Stomach (tissue), 8 donors: ENCODE measurements at regions not wholly inside any gene's neighbourhood (a gene's known extent, or its start where the extent isn't known, plus 50 kb on each side); places are given as distances from the start of the nearest gene placed in this dataset.
A peak's percentile ranks its signal among the peaks of the same experiment; 100 is the strongest.

Experiments used
- DNase-seq, 2 donors: peaks; one replicate each; pipeline versions ENCODE4 v3.0.0 to v3.0.0-alpha.2; 2013 to 2019
- H3K27ac ChIP-seq, 5 donors: fragments of 200-600 bp in 4 of 5; sonication (generic) in 4 of 5; one replicate each; pipeline ENCODE4 v1.5.1; 2013 to 2019; ENCODE audit warnings: mild to moderate bottlenecking in 1 of 5, moderate library complexity in 1 of 5
- H3K27me3 ChIP-seq, 3 donors: fragments of 200-600 bp; sonication (generic); one replicate each; pipeline ENCODE4 v1.5.1; 2017 to 2019; ENCODE audit warnings: mixed run types in 1 of 3
- H3K36me3 ChIP-seq, 4 donors: fragments of 200-600 bp; sonication (generic); 1 replicate in 3 of 4; 2 replicates in 1 of 4; pipeline ENCODE4 v1.5.1; 2016 to 2019
- H3K4me1 ChIP-seq, 4 donors: fragments of 200-600 bp; sonication (generic); one replicate each; pipeline ENCODE4 v1.5.1; 2016 to 2019
- H3K4me3 ChIP-seq, 4 donors: fragments of 200-600 bp; sonication (generic) in 3 of 4; one replicate each; pipeline ENCODE4 v1.5.1; 2016 to 2019; ENCODE audit warnings: mild to moderate bottlenecking in 1 of 4
- H3K9me3 ChIP-seq, 4 donors: fragments of 200-600 bp; sonication (generic); one replicate each; pipeline ENCODE4 v1.5.1; 2016 to 2019
- CTCF ChIP-seq, 7 experiments: fragments of 450-650 bp in 4 of 7; fragments of 200-600 bp in 3 of 7; sonication (generic) in 3 of 7; IDR thresholded peaks; one replicate each; pipeline ENCODE4 v1.5.1; 2016 to 2019; ENCODE audit warnings: antibody characterized with exemption in 7 of 7, control low read depth in 2 of 7, mild to moderate bottlenecking in 1 of 7
- EP300 ChIP-seq: sonication (generic); formaldehyde crosslinking; IDR thresholded peaks from one replicate; pipeline ENCODE4 v1.6.1; 2017; ENCODE audit warnings: antibody characterized with exemption
- POLR2A ChIP-seq, 4 donors: fragments of 450-650 bp; IDR thresholded peaks; one replicate each; pipeline ENCODE4 v1.6.1; 2016; ENCODE audit warnings: antibody characterized with exemption in 4 of 4, control low read depth in 2 of 4, mild to moderate bottlenecking in 1 of 4, moderate library complexity in 1 of 4
- POLR2AphosphoS5 ChIP-seq, 3 donors: sonication (generic); formaldehyde crosslinking; IDR thresholded peaks; one replicate each; pipeline ENCODE4 v1.6.1; 2016; ENCODE audit warnings: antibody characterized with exemption in 3 of 3
- WGBS, 5 donors: extraction: QIAGEN DNeasy Blood & Tissue Kit in 3 of 5; methylation state at CpG; one replicate each; pipeline versions ENCODE4 v1.1.5 to v1.1.7; 2013 to 2018; 5-methylcytosine and 5-hydroxymethylcytosine counted together
- intact Hi-C: fragments of 100-400 bp; cut with DNase I; formaldehyde crosslinking; loops from one replicate; pipeline ENCODE4 v1.15.1; 2023; ENCODE audit warnings: low total_unique reads
- donor health status: healthy with polysubstance abuse.
- donor health status: Bipolar disorder and iron deficiency.
- donor health status: healthy.

- Histone ChIP-seq H3K4me3 (no peak overlapping the region), H3K27me3 (no peaks in the 10 kb centered on the region), H3K9me3 (no peaks in the 10 kb centered on the region), H3K27ac (no peak overlapping the region), H3K4me1 (peaks cover 0 to 5% (median 0%) of the 10 kb centered on the region in 4 donors), H3K36me3 (no peaks in the 10 kb centered on the region)
- intact Hi-C loops, result no loop called here
- WGBS, 5 donors, result 68 to 100% (median 93%) methylated on average over 2 of the region's 2 CpGs
- no peak for DNase-seq
- TF ChIP-seq POLR2AphosphoS5 (IDR thresholded peaks at IDR 0.05) (no peak), CTCF (IDR thresholded peaks at IDR 0.05) (no peak), POLR2A (IDR thresholded peaks at IDR 0.05) (no peak), EP300 (no peak)
Measured at GRCh38 chr17:14935845-14936485, 329.2 kb downstream of the PMP22 start.

GRCh38 chr17:14935139-14935841 lies 329.8 kb downstream of the PMP22 start:
- peaks cover 0 to 5% (median 0%) of the 10 kb centered on the region in 4 donors for H3K4me1 ChIP-seq
- H3K36me3 ChIP-seq, result no peaks in the 10 kb centered on the region
- no peaks in the 10 kb centered on the region for H3K9me3 ChIP-seq
- no peak for TF ChIP-seq POLR2AphosphoS5 (IDR thresholded peaks at IDR 0.05)
- no peak for TF ChIP-seq EP300
- TF ChIP-seq CTCF (IDR thresholded peaks at IDR 0.05), result no peak
- H3K27ac ChIP-seq, result no peak overlapping the region
- H3K4me3 ChIP-seq, result no peak overlapping the region
- H3K27me3 ChIP-seq, result no peaks in the 10 kb centered on the region
- DNase-seq, result no peak
- intact Hi-C loops, result no loop called here
- WGBS, 5 donors, result 87 to 92% (median 90%) methylated on average over 7 of the region's 7 CpGs

GRCh38 chr17:14933676-14934075 lies 331.4 kb downstream of the PMP22 start:
- no peaks in the 10 kb centered on the region for H3K9me3 ChIP-seq
- no peak overlapping the region for H3K27ac ChIP-seq
- WGBS, 5 donors, result 80 to 92% (median 87%) methylated on average over 4 of the region's 4 CpGs
- H3K4me3 ChIP-seq, result no peak overlapping the region
- no peaks in the 10 kb centered on the region for H3K36me3 ChIP-seq
- no peaks in the 10 kb centered on the region for H3K4me1 ChIP-seq
- TF ChIP-seq CTCF (IDR thresholded peaks at IDR 0.05) (no peak), POLR2A (IDR thresholded peaks at IDR 0.05) (no peak), EP300 (no peak), POLR2AphosphoS5 (IDR thresholded peaks at IDR 0.05) (no peak)
- intact Hi-C loops, result no loop called here
- peaks cover 0 to 8% (median 0%) of the 10 kb centered on the region in 3 donors for H3K27me3 ChIP-seq
- DNase-seq, result no peak

GRCh38 chr17:14926526-14927122 lies 338.5 kb downstream of the PMP22 start:
- H3K36me3 ChIP-seq, result no peaks in the 10 kb centered on the region
- no peaks in the 10 kb centered on the region for H3K9me3 ChIP-seq
- DNase-seq, result peak; percentile 42 to 87
- H3K27ac ChIP-seq, result no peak overlapping the region
- TF ChIP-seq POLR2A (IDR thresholded peaks at IDR 0.05) (no peak), CTCF (IDR thresholded peaks at IDR 0.05) (peak in 5 of 7 experiments; percentile 24 to 69 (median 55)), EP300 (no peak), POLR2AphosphoS5 (IDR thresholded peaks at IDR 0.05) (no peak)
- 14 to 15% (median 15%) methylated on average over 7 of the region's 7 CpGs for WGBS, 5 donors
- H3K4me1 ChIP-seq, result peaks cover 0 to 7% (median 0%) of the 10 kb centered on the region in 4 donors
- intact Hi-C loops, result no loop called here
- H3K27me3 ChIP-seq, result peaks cover 0 to 19% (median 0%) of the 10 kb centered on the region in 3 donors
- H3K4me3 ChIP-seq, result no peak overlapping the region
